ENCODE measurements at regions not wholly inside any gene's neighbourhood (a gene's known extent, or its start where the extent isn't known, plus 50 kb on each side); places are given as distances from the start of the nearest gene placed in this dataset.

DNA sequence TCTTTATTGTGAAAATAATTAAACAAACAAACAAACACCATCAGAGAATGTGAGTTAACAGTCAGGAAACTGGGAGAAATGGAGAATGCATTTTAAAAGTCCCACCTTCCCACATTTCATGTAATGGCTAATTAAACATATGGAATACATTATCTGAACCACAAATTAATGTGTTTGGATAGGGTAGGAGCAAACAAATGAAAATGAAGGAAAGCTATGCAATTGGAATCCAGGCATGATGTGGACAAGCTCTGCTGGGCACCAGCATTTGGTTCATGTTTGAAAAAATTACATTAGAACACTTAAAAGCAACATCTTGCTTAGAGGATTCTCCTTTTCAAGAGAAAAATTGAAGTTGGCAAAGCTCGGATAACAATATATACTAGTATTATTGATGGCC is 628.1 kb downstream of the LMO4 start:
- no peak for TF ChIP-seq POLR2A (IDR thresholded peaks at IDR 0.05)
- TF ChIP-seq, protein P1, sequence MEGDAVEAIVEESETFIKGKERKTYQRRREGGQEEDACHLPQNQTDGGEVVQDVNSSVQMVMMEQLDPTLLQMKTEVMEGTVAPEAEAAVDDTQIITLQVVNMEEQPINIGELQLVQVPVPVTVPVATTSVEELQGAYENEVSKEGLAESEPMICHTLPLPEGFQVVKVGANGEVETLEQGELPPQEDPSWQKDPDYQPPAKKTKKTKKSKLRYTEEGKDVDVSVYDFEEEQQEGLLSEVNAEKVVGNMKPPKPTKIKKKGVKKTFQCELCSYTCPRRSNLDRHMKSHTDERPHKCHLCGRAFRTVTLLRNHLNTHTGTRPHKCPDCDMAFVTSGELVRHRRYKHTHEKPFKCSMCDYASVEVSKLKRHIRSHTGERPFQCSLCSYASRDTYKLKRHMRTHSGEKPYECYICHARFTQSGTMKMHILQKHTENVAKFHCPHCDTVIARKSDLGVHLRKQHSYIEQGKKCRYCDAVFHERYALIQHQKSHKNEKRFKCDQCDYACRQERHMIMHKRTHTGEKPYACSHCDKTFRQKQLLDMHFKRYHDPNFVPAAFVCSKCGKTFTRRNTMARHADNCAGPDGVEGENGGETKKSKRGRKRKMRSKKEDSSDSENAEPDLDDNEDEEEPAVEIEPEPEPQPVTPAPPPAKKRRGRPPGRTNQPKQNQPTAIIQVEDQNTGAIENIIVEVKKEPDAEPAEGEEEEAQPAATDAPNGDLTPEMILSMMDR (IDR thresholded peaks at IDR 0.05), result no peak
- WGBS, 2 donors, result 58 to 68% methylated on average over 1 of the region's 1 CpG
- intact Hi-C loops (cut with DNase I), result loop anchor here (10.0 kb wide), 2 partner anchors 632 to 662 kb away; partner anchors contain the start of gene LMO4
- no peak overlapping the region for H3K4me3 ChIP-seq
- no peaks in the 10 kb centered on the region for H3K27me3 ChIP-seq
- no peak overlapping the region for H3K27ac ChIP-seq
- no peaks in the 10 kb centered on the region for H3K36me3 ChIP-seq (replicated peaks in 1 of 2; ENCODE audit: insufficient read depth in 1 of 2, low read depth in 2 of 2)
- ATAC-seq (no peak), DNase-seq (no peak)
- no peaks in the 10 kb centered on the region for H3K4me1 ChIP-seq
- no peaks in the 10 kb centered on the region for H3K9me3 ChIP-seq

DNA sequence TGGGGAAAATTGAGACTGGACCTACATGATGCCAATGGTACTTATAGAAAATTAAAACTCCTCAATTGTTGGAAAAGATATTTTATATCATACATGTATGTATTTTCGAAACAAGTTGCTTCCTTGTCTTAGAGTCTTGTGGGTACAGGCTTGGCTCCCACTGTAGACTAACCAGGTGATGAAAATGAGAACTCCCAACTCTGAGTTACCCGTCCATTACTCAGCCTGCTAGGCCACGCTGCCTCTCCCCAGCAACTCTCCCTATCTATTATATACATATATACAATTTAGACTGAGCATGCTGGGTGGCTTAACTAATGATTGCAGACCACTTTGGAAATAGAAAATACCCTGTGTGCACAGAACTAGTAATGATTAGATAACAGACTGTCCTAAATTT is 628.7 kb downstream of the LMO4 start:
- intact Hi-C loops (cut with DNase I), result loop anchor here (10.0 kb wide), 2 partner anchors 633 to 663 kb away; partner anchors contain the start of gene LMO4
- TF ChIP-seq, protein P1 (IDR thresholded peaks at IDR 0.05), result no peak
- no peak for TF ChIP-seq POLR2A (IDR thresholded peaks at IDR 0.05)
- ATAC-seq (no peak), DNase-seq (no peak)
- 74 to 84% methylated on average over 3 of the region's 3 CpGs for WGBS, 2 donors
- no peaks in the 10 kb centered on the region for H3K27me3 ChIP-seq
- no peak overlapping the region for H3K27ac ChIP-seq
- no peak overlapping the region for H3K4me3 ChIP-seq
- no peaks in the 10 kb centered on the region for H3K4me1 ChIP-seq
- H3K9me3 ChIP-seq, result no peaks in the 10 kb centered on the region
- no peaks in the 10 kb centered on the region for H3K36me3 ChIP-seq (replicated peaks in 1 of 2; ENCODE audit: insufficient read depth in 1 of 2, low read depth in 2 of 2)

DNA sequence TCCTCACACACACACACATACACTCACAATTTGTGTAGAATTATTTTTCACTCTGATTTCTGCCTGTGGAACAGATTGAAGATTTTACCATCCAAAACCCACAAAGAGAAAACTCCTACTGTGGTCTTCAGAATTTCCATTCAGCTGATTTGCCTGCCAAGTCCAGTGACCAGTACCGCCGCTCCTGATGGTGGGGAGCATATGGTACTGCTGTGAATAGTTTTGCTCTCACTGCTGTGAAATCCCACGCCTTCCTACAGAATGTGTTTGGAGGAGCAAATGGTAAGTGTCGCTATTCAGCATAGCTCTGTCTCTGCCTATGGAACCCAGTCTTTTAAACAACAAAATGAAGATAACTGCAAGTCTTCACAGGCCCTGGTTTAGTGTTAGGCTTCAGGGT is 629.5 kb downstream of the LMO4 start:
- intact Hi-C loops (cut with DNase I), result loop anchor here (10.0 kb wide), 2 partner anchors 633 to 663 kb away; partner anchors contain the start of gene LMO4
- 83 to 91% methylated on average over 4 of the region's 4 CpGs for WGBS, 2 donors
- Histone ChIP-seq H3K4me1 (no peaks in the 10 kb centered on the region), H3K27ac (no peak overlapping the region), H3K27me3 (no peaks in the 10 kb centered on the region), H3K36me3 (replicated peaks in 1 of 2; ENCODE audit: insufficient read depth in 1 of 2, low read depth in 2 of 2) (no peaks in the 10 kb centered on the region), H3K9me3 (no peaks in the 10 kb centered on the region), H3K4me3 (no peak overlapping the region)
- no peak for ATAC-seq
- no peak for DNase-seq
- TF ChIP-seq, protein P1 (IDR thresholded peaks at IDR 0.05), result no peak
- no peak for TF ChIP-seq POLR2A (IDR thresholded peaks at IDR 0.05)

DNA sequence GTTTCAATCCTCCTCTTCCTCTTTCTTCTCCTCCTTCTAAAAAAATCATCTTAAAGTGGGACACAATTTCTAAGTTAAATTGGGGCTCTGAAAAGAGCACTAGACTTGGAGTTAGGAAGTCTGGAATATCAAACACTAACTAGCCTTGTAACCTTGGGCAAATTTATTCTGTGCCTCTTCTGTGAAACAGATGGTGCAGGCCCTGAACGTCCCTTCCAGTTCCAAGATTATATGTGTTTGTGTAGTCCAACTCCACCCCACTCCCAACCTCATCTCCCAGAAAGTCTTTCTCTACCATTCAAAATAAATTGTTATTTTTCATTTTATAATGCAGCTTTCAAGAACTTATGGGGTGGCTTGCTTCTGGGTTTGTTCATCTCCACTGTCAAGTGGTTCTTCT is 630.0 kb downstream of the LMO4 start:
- DNase-seq, result no peak
- ATAC-seq, result no peak
- Histone ChIP-seq H3K27ac (no peak overlapping the region), H3K27me3 (no peaks in the 10 kb centered on the region), H3K36me3 (replicated peaks in 1 of 2; ENCODE audit: insufficient read depth in 1 of 2, low read depth in 2 of 2) (no peaks in the 10 kb centered on the region), H3K9me3 (no peaks in the 10 kb centered on the region), H3K4me3 (no peak overlapping the region), H3K4me1 (no peaks in the 10 kb centered on the region)
- TF ChIP-seq, protein P1 (IDR thresholded peaks at IDR 0.05), result no peak
- 45 to 52% methylated on average over 1 of the region's 1 CpG for WGBS, 2 donors
- intact Hi-C loops (cut with DNase I), result loop anchor here (10.0 kb wide), 2 partner anchors 634 to 664 kb away; partner anchors contain the start of gene LMO4

DNA sequence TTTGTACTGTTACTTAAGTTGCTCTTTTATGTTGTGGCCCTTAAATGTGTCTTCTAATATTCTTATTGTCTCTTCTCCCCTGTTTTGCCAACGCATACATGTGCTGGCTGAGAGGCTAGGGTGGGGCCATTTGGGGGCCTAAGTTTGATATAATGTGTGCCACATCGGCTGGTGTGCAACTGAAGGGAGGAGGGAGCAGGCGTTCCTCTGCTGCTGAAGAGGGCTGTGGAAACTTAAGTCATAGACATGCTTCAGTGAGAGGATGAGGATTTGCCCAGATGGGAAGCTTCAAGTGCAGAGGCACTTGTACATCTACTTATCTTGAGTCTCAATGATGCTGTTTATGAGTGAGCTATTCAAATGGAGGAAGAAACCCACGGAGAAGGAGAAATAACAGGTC is 630.6 kb downstream of the LMO4 start:
- no peak for ATAC-seq
- no peak overlapping the region for H3K4me3 ChIP-seq
- TF ChIP-seq, protein P1 (IDR thresholded peaks at IDR 0.05), result no peak
- H3K27me3 ChIP-seq, result no peaks in the 10 kb centered on the region
- no peaks in the 10 kb centered on the region for H3K9me3 ChIP-seq
- DNase-seq, result no peak
- H3K27ac ChIP-seq, result no peak overlapping the region
- intact Hi-C loops (cut with DNase I), result loop anchor here (10.0 kb wide), 2 partner anchors 634 to 664 kb away; partner anchors contain the start of gene LMO4
- WGBS, 2 donors, result 62 to 73% methylated on average over 4 of the region's 4 CpGs
- H3K36me3 ChIP-seq (replicated peaks in 1 of 2; ENCODE audit: insufficient read depth in 1 of 2, low read depth in 2 of 2), result no peaks in the 10 kb centered on the region
- H3K4me1 ChIP-seq, result no peaks in the 10 kb centered on the region

Measured in body of pancreas (tissue), 4 donors.